Fibroblast of skin of right biceps (primary cell): ENCODE measurements at regions not wholly inside any gene's neighbourhood (a gene's known extent, or its start where the extent isn't known, plus 50 kb on each side); places are given as distances from the start of the nearest gene placed in this dataset.

ENCODE experiments used
- DNase-seq: peaks from one replicate; pipeline ENCODE4 v3.0.0-alpha.2; 2013

GRCh38 chr17:14940938-14941265 lies 324.2 kb downstream of the PMP22 start:
- peak; percentile 60 for DNase-seq

GRCh38 chr17:14940108-14940937 lies 324.8 kb downstream of the PMP22 start:
- peak; percentile 46 for DNase-seq

GRCh38 chr17:14935845-14936485 lies 329.2 kb downstream of the PMP22 start:
- no peak for DNase-seq

GRCh38 chr17:14935139-14935841 lies 329.8 kb downstream of the PMP22 start:
- no peak for DNase-seq

GRCh38 chr17:14933676-14934075 lies 331.4 kb downstream of the PMP22 start:
- no peak for DNase-seq

GRCh38 chr17:14926526-14927122 lies 338.5 kb downstream of the PMP22 start:
- DNase-seq: peak; percentile 76

- no peak for DNase-seq
These were observed 339.1 kb downstream of the PMP22 start for GRCh38 chr17:14926073-14926472.

- no peak for DNase-seq
These were observed 339.6 kb downstream of the PMP22 start for GRCh38 chr17:14925498-14925897.

- peak; percentile 63 for DNase-seq
These were observed 341.1 kb downstream of the PMP22 start for GRCh38 chr17:14923981-14924380.

GRCh38 chr17:14922411-14922810 lies 342.7 kb downstream of the PMP22 start:
- no peak for DNase-seq

- no peak for DNase-seq
These were observed 343.2 kb downstream of the PMP22 start for GRCh38 chr17:14921936-14922335.

- DNase-seq: no peak
These were observed 345.4 kb downstream of the PMP22 start for GRCh38 chr17:14919631-14920213.

GRCh38 chr17:14919094-14919493 lies 346.0 kb downstream of the PMP22 start:
- no peak for DNase-seq

- DNase-seq: peak; percentile 80
These were observed 346.6 kb downstream of the PMP22 start for GRCh38 chr17:14918540-14918939.

- no peak for DNase-seq
These were observed 354.2 kb downstream of the PMP22 start for GRCh38 chr17:14910916-14911315.

- peak; percentile 52 for DNase-seq
These were observed 360.7 kb downstream of the PMP22 start for GRCh38 chr17:14904386-14904785.

GRCh38 chr17:14903854-14904253 lies 361.3 kb downstream of the PMP22 start:
- peak; percentile 64 for DNase-seq

GRCh38 chr17:14902803-14903202 lies 362.3 kb downstream of the PMP22 start:
- DNase-seq: no peak

- no peak for DNase-seq
These were observed 362.8 kb downstream of the PMP22 start for GRCh38 chr17:14902297-14902696.

GRCh38 chr17:14901376-14901775 lies 363.8 kb downstream of the PMP22 start:
- no peak for DNase-seq

GRCh38 chr17:14886200-14886739 lies 378.9 kb downstream of the PMP22 start:
- peak; percentile 17 for DNase-seq

- DNase-seq: peak; percentile 51
These were observed 383.0 kb downstream of the PMP22 start for GRCh38 chr17:14882131-14882530.
